ENCODE measurements at regions not wholly inside any gene's neighbourhood (a gene's known extent, or its start where the extent isn't known, plus 50 kb on each side); places are given as distances from the start of the nearest gene placed in this dataset.
"Not testable (repeated sequence)": the region's sequence is repeated elsewhere in the genome, so short reads cannot be mapped to it uniquely, and the experiment has no call there.

- no peaks in the 10 kb centered on the region for H3K9me3 ChIP-seq (ENCODE audit: control insufficient read depth, insufficient read depth, low read depth, low read length)
- no peak overlapping the region for H3K27ac ChIP-seq (ENCODE audit: extremely low read depth, low read depth, low read length)
- POLR2A ChIA-PET = no interaction called here
- no peak for TF ChIP-seq ZNF654 (tag by site-specific recombination; IDR thresholded peaks at IDR 0.05; ENCODE audit: low read depth)
- no peak overlapping the region for H3K4me3 ChIP-seq (ENCODE audit: low read depth, low read length)
- no peaks in the 10 kb centered on the region for H3K36me3 ChIP-seq (ENCODE audit: control insufficient read depth in 2 of 2, insufficient read depth in 1 of 2, low read length in 2 of 2)
- H3K4me1 ChIP-seq (ENCODE audit: control insufficient read depth, insufficient read depth, low read length) = no peaks in the 10 kb centered on the region
- CTCF ChIA-PET = no interaction called here
These were observed 1033.5 kb downstream of the EFNA5 start for GRCh38 chr5:106637275-106637674.

- no peaks in the 10 kb centered on the region for H3K36me3 ChIP-seq (ENCODE audit: control insufficient read depth in 2 of 2, insufficient read depth in 1 of 2, low read length in 2 of 2)
- H3K9me3 ChIP-seq (ENCODE audit: control insufficient read depth, insufficient read depth, low read depth, low read length) = no peaks in the 10 kb centered on the region
- no peak overlapping the region for H3K27ac ChIP-seq (ENCODE audit: extremely low read depth, low read depth, low read length)
- ChIA-PET CTCF (no interaction called here), POLR2A (no interaction called here)
- H3K4me1 ChIP-seq (ENCODE audit: control insufficient read depth, insufficient read depth, low read length) = no peaks in the 10 kb centered on the region
- no peak for TF ChIP-seq ZNF404 (tag by site-specific recombination; IDR thresholded peaks at IDR 0.05)
- TF ChIP-seq ZNF549 (tag by site-specific recombination; IDR thresholded peaks at IDR 0.05) = no peak
- TF ChIP-seq ZNF239 (tag by site-specific recombination; IDR thresholded peaks at IDR 0.05) = no peak
- no peak for TF ChIP-seq PRDM10 (tag by site-specific recombination; IDR thresholded peaks at IDR 0.05)
- TF ChIP-seq OVOL3 (tag by site-specific recombination; IDR thresholded peaks at IDR 0.05) = no peak
- TF ChIP-seq ZNF596 (tag by site-specific recombination; IDR thresholded peaks at IDR 0.05) = no peak
- TF ChIP-seq HOXA7 (CRISPR knock-in tag; IDR thresholded peaks at IDR 0.05; ENCODE audit: borderline replicate concordance) = no peak
- TF ChIP-seq ZBTB1 (tag by site-specific recombination; IDR thresholded peaks at IDR 0.05) = no peak
- no peak overlapping the region for H3K4me3 ChIP-seq (ENCODE audit: low read depth, low read length)
These were observed 1036.4 kb downstream of the EFNA5 start for GRCh38 chr5:106634375-106634774.

- Histone ChIP-seq H3K4me1 (ENCODE audit: control insufficient read depth, insufficient read depth, low read length) (no peaks in the 10 kb centered on the region), H3K4me3 (ENCODE audit: low read depth, low read length) (no peak overlapping the region), H3K9me3 (ENCODE audit: control insufficient read depth, insufficient read depth, low read depth, low read length) (no peaks in the 10 kb centered on the region), H3K27ac (ENCODE audit: extremely low read depth, low read depth, low read length) (no peak overlapping the region), H3K36me3 (ENCODE audit: control insufficient read depth in 2 of 2, insufficient read depth in 1 of 2, low read length in 2 of 2) (no peaks in the 10 kb centered on the region)
- ChIA-PET CTCF (interaction anchor here (0.6 kb wide), 1 partner anchor 15 kb away, joined by 3 read pairs; no protein-coding TSS in a partner anchor), POLR2A (no interaction called here)
- TF ChIP-seq ZNF2 (tag by site-specific recombination; IDR thresholded peaks at IDR 0.05) (no peak), ZNF112 (tag by site-specific recombination; IDR thresholded peaks at IDR 0.05) (no peak), ZBTB48 (tag by site-specific recombination; IDR thresholded peaks at IDR 0.05) (no peak), KLF17 (tag by site-specific recombination; IDR thresholded peaks at IDR 0.05) (no peak), GFI1B (tag by site-specific recombination; IDR thresholded peaks at IDR 0.05) (no peak), ZNF175 (tag by site-specific recombination; IDR thresholded peaks at IDR 0.05) (no peak), OSR2 (tag by site-specific recombination; IDR thresholded peaks at IDR 0.05) (no peak), SP3 (tag by site-specific recombination; IDR thresholded peaks at IDR 0.05) (no peak), ZNF48 (tag by site-specific recombination; IDR thresholded peaks at IDR 0.05) (no peak)
These were observed 1036.9 kb downstream of the EFNA5 start for GRCh38 chr5:106633825-106634224.

GRCh38 chr5:106628456-106628855 lies 1042.3 kb downstream of the EFNA5 start:
- CTCF ChIA-PET; H3K27ac ChIP-seq (ENCODE audit: extremely low read depth, low read depth, low read length); H3K36me3 ChIP-seq (ENCODE audit: control insufficient read depth in 2 of 2, insufficient read depth in 1 of 2, low read length in 2 of 2); H3K9me3 ChIP-seq (ENCODE audit: control insufficient read depth, insufficient read depth, low read depth, low read length); H3K4me3 ChIP-seq (ENCODE audit: low read depth, low read length); H3K4me1 ChIP-seq (ENCODE audit: control insufficient read depth, insufficient read depth, low read length); POLR2A ChIA-PET: not testable (repeated sequence)

Data from HEK293 (cell line).